ENCODE measurements at regions not wholly inside any gene's neighbourhood (a gene's known extent, or its start where the extent isn't known, plus 50 kb on each side); places are given as distances from the start of the nearest gene placed in this dataset.

- Histone ChIP-seq H3K9ac (ENCODE audit: low read length) (no peak overlapping the region), H3K4ac (ENCODE audit: low read depth in 1 of 2, low read length in 2 of 2) (no peak overlapping the region)
These were observed 79.6 kb downstream of the ANKRD60 start for GRCh38 chr20:58148891-58149290.

GRCh38 chr20:58147628-58148370 is 80.7 kb downstream of the ANKRD60 start:
- peaks cover 18 to 67% of the 10 kb centered on the region in 2 experiments for H3K27me3 ChIP-seq (ENCODE audit: control insufficient read depth in 1 of 2, insufficient read depth in 1 of 2, low read length in 2 of 2)
- no peak overlapping the region for H4K8ac ChIP-seq (ENCODE audit: low read length)
- H3K4me2 ChIP-seq (ENCODE audit: low read length, poor library complexity, severe bottlenecking): no peak overlapping the region
- no peak overlapping the region for H3K4me3 ChIP-seq (ENCODE audit: insufficient read depth in 1 of 2, low read depth in 1 of 2, low read length in 2 of 2)
- H3K23ac ChIP-seq (ENCODE audit: low read length in 2 of 2): no peak overlapping the region
- H3K14ac ChIP-seq (ENCODE audit: low read length in 2 of 2): no peak overlapping the region
- no peak overlapping the region for H2AK5ac ChIP-seq (ENCODE audit: low read length, severe bottlenecking)
- no peak for DNase-seq
- H3K36me3 ChIP-seq (ENCODE audit: control insufficient read depth in 1 of 2, insufficient read depth in 2 of 2, low read depth in 1 of 2, low read length in 2 of 2): no peaks in the 10 kb centered on the region
- no peak overlapping the region for H3K4ac ChIP-seq (ENCODE audit: low read depth in 1 of 2, low read length in 2 of 2)
- H2BK120ac ChIP-seq (ENCODE audit: low read depth, low read length): no peak overlapping the region
- peaks cover 7% of the 10 kb centered on the region for H3K9me3 ChIP-seq (ENCODE audit: control insufficient read depth, low read length)
- no peak overlapping the region for H2BK15ac ChIP-seq (ENCODE audit: low read depth, poor library complexity, severe bottlenecking)
- H3K18ac ChIP-seq (ENCODE audit: low read depth in 1 of 2, low read length in 2 of 2): no peak overlapping the region
- H3K27ac ChIP-seq (ENCODE audit: low read length, poor library complexity, severe bottlenecking): no peak overlapping the region
- no peak overlapping the region for H2BK5ac ChIP-seq (ENCODE audit: low read depth, low read length, poor library complexity, severe bottlenecking)
- H3K9ac ChIP-seq (ENCODE audit: low read length): no peak overlapping the region
- no peak overlapping the region for H2AFZ ChIP-seq (ENCODE audit: low read depth, low read length)
- H3K79me1 ChIP-seq (replicated peaks; ENCODE audit: low read length, poor library complexity, severe bottlenecking): no peaks in the 10 kb centered on the region
- no peak overlapping the region for H2BK12ac ChIP-seq (ENCODE audit: low read length in 2 of 2)
- WGBS: 73% methylated on average over 10 of the region's 10 CpGs
- H3K4me1 ChIP-seq (ENCODE audit: control insufficient read depth, insufficient read depth, low read depth, low read length): no peaks in the 10 kb centered on the region
- H4K91ac ChIP-seq (ENCODE audit: low read length): no peak overlapping the region

More at GRCh38 chr20:58148891-58149290, 79.6 kb downstream of the ANKRD60 start:
- Histone ChIP-seq H2AK5ac (ENCODE audit: low read length, severe bottlenecking) (no peak overlapping the region), H3K4me2 (ENCODE audit: low read length, poor library complexity, severe bottlenecking) (no peak overlapping the region), H2AFZ (ENCODE audit: low read depth, low read length) (no peak overlapping the region), H3K36me3 (ENCODE audit: control insufficient read depth in 1 of 2, insufficient read depth in 2 of 2, low read depth in 1 of 2, low read length in 2 of 2) (no peaks in the 10 kb centered on the region), H3K4me1 (ENCODE audit: control insufficient read depth, insufficient read depth, low read depth, low read length) (no peaks in the 10 kb centered on the region), H4K91ac (ENCODE audit: low read length) (no peak overlapping the region), H2BK5ac (ENCODE audit: low read depth, low read length, poor library complexity, severe bottlenecking) (peak overlapping the region; percentile 32), H3K79me1 (replicated peaks; ENCODE audit: low read length, poor library complexity, severe bottlenecking) (no peaks in the 10 kb centered on the region), H2BK120ac (ENCODE audit: low read depth, low read length) (no peak overlapping the region), H3K27me3 (ENCODE audit: control insufficient read depth in 1 of 2, insufficient read depth in 1 of 2, low read length in 2 of 2) (peaks cover 29 to 72% of the 10 kb centered on the region in 2 experiments), H2BK12ac (ENCODE audit: low read length in 2 of 2) (no peak overlapping the region), H3K18ac (ENCODE audit: low read depth in 1 of 2, low read length in 2 of 2) (no peak overlapping the region), H3K14ac (ENCODE audit: low read length in 2 of 2) (no peak overlapping the region), H2BK15ac (ENCODE audit: low read depth, poor library complexity, severe bottlenecking) (no peak overlapping the region), H3K9me3 (ENCODE audit: control insufficient read depth, low read length) (peaks cover 7% of the 10 kb centered on the region), H3K4me3 (ENCODE audit: insufficient read depth in 1 of 2, low read depth in 1 of 2, low read length in 2 of 2) (no peak overlapping the region), H3K23ac (ENCODE audit: low read length in 2 of 2) (no peak overlapping the region), H3K27ac (ENCODE audit: low read length, poor library complexity, severe bottlenecking) (no peak overlapping the region), H4K8ac (ENCODE audit: low read length) (no peak overlapping the region)
- no peak for DNase-seq
- 66% methylated on average over 8 of the region's 8 CpGs for WGBS

GRCh38 chr20:58146746-58147140 is 81.7 kb downstream of the ANKRD60 start:
- Histone ChIP-seq H3K14ac (ENCODE audit: low read length in 2 of 2) (no peak overlapping the region), H4K91ac (ENCODE audit: low read length) (no peak overlapping the region), H4K8ac (ENCODE audit: low read length) (no peak overlapping the region), H2AFZ (ENCODE audit: low read depth, low read length) (no peak overlapping the region), H2BK120ac (ENCODE audit: low read depth, low read length) (no peak overlapping the region), H3K36me3 (ENCODE audit: control insufficient read depth in 1 of 2, insufficient read depth in 2 of 2, low read depth in 1 of 2, low read length in 2 of 2) (no peaks in the 10 kb centered on the region), H2BK12ac (ENCODE audit: low read length in 2 of 2) (no peak overlapping the region), H3K27ac (ENCODE audit: low read length, poor library complexity, severe bottlenecking) (no peak overlapping the region), H3K27me3 (ENCODE audit: control insufficient read depth in 1 of 2, insufficient read depth in 1 of 2, low read length in 2 of 2) (peaks cover 16 to 70% of the 10 kb centered on the region in 2 experiments), H3K23ac (ENCODE audit: low read length in 2 of 2) (no peak overlapping the region), H3K4me2 (ENCODE audit: low read length, poor library complexity, severe bottlenecking) (no peak overlapping the region), H3K4me3 (ENCODE audit: insufficient read depth in 1 of 2, low read depth in 1 of 2, low read length in 2 of 2) (no peak overlapping the region), H2BK15ac (ENCODE audit: low read depth, poor library complexity, severe bottlenecking) (no peak overlapping the region), H2AK5ac (ENCODE audit: low read length, severe bottlenecking) (no peak overlapping the region), H3K4ac (ENCODE audit: low read depth in 1 of 2, low read length in 2 of 2) (no peak overlapping the region), H2BK5ac (ENCODE audit: low read depth, low read length, poor library complexity, severe bottlenecking) (no peak overlapping the region), H3K4me1 (ENCODE audit: control insufficient read depth, insufficient read depth, low read depth, low read length) (no peaks in the 10 kb centered on the region), H3K9me3 (ENCODE audit: control insufficient read depth, low read length) (peaks cover 7% of the 10 kb centered on the region), H3K9ac (ENCODE audit: low read length) (no peak overlapping the region), H3K18ac (ENCODE audit: low read depth in 1 of 2, low read length in 2 of 2) (no peak overlapping the region), H3K79me1 (replicated peaks; ENCODE audit: low read length, poor library complexity, severe bottlenecking) (no peaks in the 10 kb centered on the region)
- no peak for DNase-seq
- WGBS: 85% methylated on average over 10 of the region's 11 CpGs

- no peak overlapping the region for H3K27ac ChIP-seq (ENCODE audit: low read length, poor library complexity, severe bottlenecking)
- H3K4ac ChIP-seq (ENCODE audit: low read depth in 1 of 2, low read length in 2 of 2): no peak overlapping the region
- no peak overlapping the region for H2BK15ac ChIP-seq (ENCODE audit: low read depth, poor library complexity, severe bottlenecking)
- H2AFZ ChIP-seq (ENCODE audit: low read depth, low read length): no peak overlapping the region
- no peak overlapping the region for H2BK5ac ChIP-seq (ENCODE audit: low read depth, low read length, poor library complexity, severe bottlenecking)
- H3K18ac ChIP-seq (ENCODE audit: low read depth in 1 of 2, low read length in 2 of 2): no peak overlapping the region
- no peak for DNase-seq
- H4K91ac ChIP-seq (ENCODE audit: low read length): no peak overlapping the region
- H3K4me3 ChIP-seq (ENCODE audit: insufficient read depth in 1 of 2, low read depth in 1 of 2, low read length in 2 of 2): no peak overlapping the region
- no peaks in the 10 kb centered on the region for H3K36me3 ChIP-seq (ENCODE audit: control insufficient read depth in 1 of 2, insufficient read depth in 2 of 2, low read depth in 1 of 2, low read length in 2 of 2)
- H3K79me1 ChIP-seq (replicated peaks; ENCODE audit: low read length, poor library complexity, severe bottlenecking): no peaks in the 10 kb centered on the region
- H3K14ac ChIP-seq (ENCODE audit: low read length in 2 of 2): no peak overlapping the region
- no peak overlapping the region for H4K8ac ChIP-seq (ENCODE audit: low read length)
- 85% methylated on average over 7 of the region's 8 CpGs for WGBS
- no peaks in the 10 kb centered on the region for H3K4me1 ChIP-seq (ENCODE audit: control insufficient read depth, insufficient read depth, low read depth, low read length)
- no peak overlapping the region for H3K23ac ChIP-seq (ENCODE audit: low read length in 2 of 2)
- H2AK5ac ChIP-seq (ENCODE audit: low read length, severe bottlenecking): no peak overlapping the region
- H2BK120ac ChIP-seq (ENCODE audit: low read depth, low read length): no peak overlapping the region
- no peak overlapping the region for H3K4me2 ChIP-seq (ENCODE audit: low read length, poor library complexity, severe bottlenecking)
- no peak overlapping the region for H3K9ac ChIP-seq (ENCODE audit: low read length)
- H3K9me3 ChIP-seq (ENCODE audit: control insufficient read depth, low read length): peaks cover 7% of the 10 kb centered on the region
- peaks cover 16 to 76% of the 10 kb centered on the region in 2 experiments for H3K27me3 ChIP-seq (ENCODE audit: control insufficient read depth in 1 of 2, insufficient read depth in 1 of 2, low read length in 2 of 2)
- H2BK12ac ChIP-seq (ENCODE audit: low read length in 2 of 2): no peak overlapping the region
These were observed 82.2 kb downstream of the ANKRD60 start for GRCh38 chr20:58146081-58146745.
